ENCODE measurements at regions not wholly inside any gene's neighbourhood (a gene's known extent, or its start where the extent isn't known, plus 50 kb on each side); places are given as distances from the start of the nearest gene placed in this dataset.

GRCh38 chr13:109348519-109349258 lies 437.7 kb downstream of the IRS2 start:
- no peak for TF ChIP-seq CTCF (IDR thresholded peaks at IDR 0.05)
- TF ChIP-seq POLR2A (IDR thresholded peaks at IDR 0.05): no peak
